Coronary artery (tissue), 2 donors: ENCODE measurements at regions not wholly inside any gene's neighbourhood (a gene's known extent, or its start where the extent isn't known, plus 50 kb on each side); places are given as distances from the start of the nearest gene placed in this dataset.
A peak's percentile ranks its signal among the peaks of the same experiment; 100 is the strongest.

Source experiments
- DNase-seq: peaks from one replicate; pipeline ENCODE4 v3.0.0-alpha.2; 2017; ENCODE audit warnings: low spot score
- H3K27ac ChIP-seq, 2 donors: fragments of 200-600 bp; sonication (generic); one replicate each; pipeline ENCODE4 v1.5.1; 2016 to 2019
- H3K4me3 ChIP-seq: fragments of 200-600 bp; sonication (generic); 2 replicates; pipeline ENCODE4 v1.5.1; 2016; ENCODE audit warnings: mild to moderate bottlenecking, moderate library complexity
- CTCF ChIP-seq: fragments of 200-600 bp; sonication (generic); IDR thresholded peaks from one replicate; pipeline ENCODE4 v1.5.1; 2019; ENCODE audit warnings: antibody characterized with exemption

- H3K27ac ChIP-seq, result no peak overlapping the region
- no peak overlapping the region for H3K4me3 ChIP-seq
- no peak for TF ChIP-seq CTCF
- no peak for DNase-seq
These were observed 289.6 kb downstream of the ETS1 start for GRCh38 chr11:128297805-128298204.

- no peak for DNase-seq
- no peak for TF ChIP-seq CTCF
These were observed 290.2 kb downstream of the ETS1 start for GRCh38 chr11:128297091-128297651.

GRCh38 chr11:128294671-128295050 lies 292.7 kb downstream of the ETS1 start:
- Histone ChIP-seq H3K4me3 (peak overlapping the region; percentile 19), H3K27ac (peak overlapping the region; percentile 16 to 74)
- no peak for TF ChIP-seq CTCF
- DNase-seq, result no peak

More at GRCh38 chr11:128297091-128297651, 290.2 kb downstream of the ETS1 start:
- Histone ChIP-seq H3K4me3 (no peak overlapping the region), H3K27ac (no peak overlapping the region)

- no peak for DNase-seq
- peak overlapping the region; percentile 16 to 74 for H3K27ac ChIP-seq
- peak overlapping the region; percentile 19 for H3K4me3 ChIP-seq
- TF ChIP-seq CTCF, result no peak
These were observed 293.2 kb downstream of the ETS1 start for GRCh38 chr11:128294001-128294670.

DNA sequence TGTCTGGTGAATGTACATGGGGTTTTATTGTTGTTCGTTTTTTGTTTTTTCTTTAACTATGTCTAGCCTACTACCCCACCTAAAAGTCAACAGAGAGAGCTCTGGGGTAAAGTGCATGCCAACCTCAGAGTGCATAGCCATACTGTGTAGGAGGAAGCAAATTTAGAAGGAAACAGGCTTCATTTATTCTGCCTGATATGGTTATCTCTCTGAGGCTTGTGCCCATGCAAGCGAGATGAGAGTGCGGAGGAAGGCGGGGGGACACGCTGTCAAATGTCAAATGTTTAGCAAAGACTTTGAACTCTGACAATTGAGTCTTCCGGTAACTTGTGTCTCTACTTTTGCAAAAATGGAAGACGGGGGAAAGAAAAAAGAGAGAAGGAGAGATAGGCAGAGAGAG lies 295.5 kb downstream of the ETS1 start:
- Histone ChIP-seq H3K27ac (no peak overlapping the region), H3K4me3 (no peak overlapping the region)
- no peak for DNase-seq
- no peak for TF ChIP-seq CTCF

GRCh38 chr11:128291007-128291406 lies 296.4 kb downstream of the ETS1 start:
- TF ChIP-seq CTCF, result no peak
- DNase-seq, result no peak
- Histone ChIP-seq H3K27ac (peak overlapping the region in 1 of 2 donors; percentile 31), H3K4me3 (no peak overlapping the region)
